ENCODE measurements at regions not wholly inside any gene's neighbourhood (a gene's known extent, or its start where the extent isn't known, plus 50 kb on each side); places are given as distances from the start of the nearest gene placed in this dataset.
"Not testable (repeated sequence)": the region's sequence is repeated elsewhere in the genome, so short reads cannot be mapped to it uniquely, and the experiment has no call there.

GRCh38 chr18:65671621-65672415, 79.0 kb upstream of the CDH7 start:
- H3K4me3 ChIP-seq = no peak overlapping the region
- intact Hi-C loops (cut with DNase I) = no loop called here

GRCh38 chr18:65670145-65670544, 80.7 kb upstream of the CDH7 start:
- H3K4me1 ChIP-seq (replicated peaks); H3K27ac ChIP-seq; H3K36me3 ChIP-seq; DNase-seq (ENCODE audit: low spot score); H3K27me3 ChIP-seq (replicated peaks; ENCODE audit: insufficient read depth); H3K9me3 ChIP-seq; intact Hi-C loops (cut with DNase I); H3K4me3 ChIP-seq: not testable (repeated sequence)
- WGBS = 95% methylated on average over 3 of the region's 3 CpGs

More at GRCh38 chr18:65671621-65672415, 79.0 kb upstream of the CDH7 start:
- TF ChIP-seq POLR2A (IDR thresholded peaks at IDR 0.05) (no peak), POLR2AphosphoS5 (IDR thresholded peaks at IDR 0.05) (no peak), CTCF (IDR thresholded peaks at IDR 0.05) (no peak)
- Histone ChIP-seq H3K36me3 (no peaks in the 10 kb centered on the region), H3K9me3 (no peaks in the 10 kb centered on the region), H3K27me3 (replicated peaks; ENCODE audit: insufficient read depth) (no peaks in the 10 kb centered on the region), H3K4me1 (replicated peaks) (no peaks in the 10 kb centered on the region), H3K27ac (no peak overlapping the region)
- DNase-seq (ENCODE audit: low spot score) = no peak
- 96% methylated on average over 17 of the region's 17 CpGs for WGBS

- 21% methylated on average over 1 of the region's 1 CpG for WGBS
- intact Hi-C loops (cut with DNase I) = no loop called here
- TF ChIP-seq POLR2A (IDR thresholded peaks at IDR 0.05) (no peak), CTCF (IDR thresholded peaks at IDR 0.05) (no peak), POLR2AphosphoS5 (IDR thresholded peaks at IDR 0.05) (no peak)
- no peaks in the 10 kb centered on the region for H3K9me3 ChIP-seq
- DNase-seq (ENCODE audit: low spot score) = no peak
- H3K27me3 ChIP-seq (replicated peaks; ENCODE audit: insufficient read depth) = no peaks in the 10 kb centered on the region
- no peak overlapping the region for H3K4me3 ChIP-seq
- no peaks in the 10 kb centered on the region for H3K36me3 ChIP-seq
- H3K4me1 ChIP-seq (replicated peaks) = no peaks in the 10 kb centered on the region
- H3K27ac ChIP-seq = no peak overlapping the region
Observed at GRCh38 chr18:65661391-65661790, 89.4 kb upstream of the CDH7 start.

GRCh38 chr18:65659912-65660311, 90.9 kb upstream of the CDH7 start:
- no peaks in the 10 kb centered on the region for H3K9me3 ChIP-seq
- WGBS = 100% methylated on average over 1 of the region's 1 CpG
- DNase-seq (ENCODE audit: low spot score) = no peak
- H3K4me3 ChIP-seq = no peak overlapping the region
- H3K27ac ChIP-seq = no peak overlapping the region
- intact Hi-C loops (cut with DNase I) = no loop called here
- TF ChIP-seq POLR2A (IDR thresholded peaks at IDR 0.05) (no peak), CTCF (IDR thresholded peaks at IDR 0.05) (no peak), POLR2AphosphoS5 (IDR thresholded peaks at IDR 0.05) (no peak)
- no peaks in the 10 kb centered on the region for H3K4me1 ChIP-seq (replicated peaks)
- no peaks in the 10 kb centered on the region for H3K36me3 ChIP-seq
- no peaks in the 10 kb centered on the region for H3K27me3 ChIP-seq (replicated peaks; ENCODE audit: insufficient read depth)

GRCh38 chr18:65659312-65659711, 91.5 kb upstream of the CDH7 start:
- H3K36me3 ChIP-seq = no peaks in the 10 kb centered on the region
- no peaks in the 10 kb centered on the region for H3K27me3 ChIP-seq (replicated peaks; ENCODE audit: insufficient read depth)
- no peak overlapping the region for H3K4me3 ChIP-seq
- TF ChIP-seq POLR2AphosphoS5 (IDR thresholded peaks at IDR 0.05) = no peak
- TF ChIP-seq CTCF (IDR thresholded peaks at IDR 0.05) = no peak
- no peak for TF ChIP-seq POLR2A (IDR thresholded peaks at IDR 0.05)
- H3K9me3 ChIP-seq = no peaks in the 10 kb centered on the region
- intact Hi-C loops (cut with DNase I) = no loop called here
- no peaks in the 10 kb centered on the region for H3K4me1 ChIP-seq (replicated peaks)
- DNase-seq (ENCODE audit: low spot score) = no peak
- no peak overlapping the region for H3K27ac ChIP-seq
